HS-5 (cell line): ENCODE measurements at regions not wholly inside any gene's neighbourhood (a gene's known extent, or its start where the extent isn't known, plus 50 kb on each side); places are given as distances from the start of the nearest gene placed in this dataset.
A peak's percentile ranks its signal among the peaks of the same experiment; 100 is the strongest.

ENCODE experiments used
- DNase-seq: peaks from one replicate; pipeline ENCODE4 v3.0.0-alpha.2; 2012; ENCODE audit warnings: low read depth

DNA sequence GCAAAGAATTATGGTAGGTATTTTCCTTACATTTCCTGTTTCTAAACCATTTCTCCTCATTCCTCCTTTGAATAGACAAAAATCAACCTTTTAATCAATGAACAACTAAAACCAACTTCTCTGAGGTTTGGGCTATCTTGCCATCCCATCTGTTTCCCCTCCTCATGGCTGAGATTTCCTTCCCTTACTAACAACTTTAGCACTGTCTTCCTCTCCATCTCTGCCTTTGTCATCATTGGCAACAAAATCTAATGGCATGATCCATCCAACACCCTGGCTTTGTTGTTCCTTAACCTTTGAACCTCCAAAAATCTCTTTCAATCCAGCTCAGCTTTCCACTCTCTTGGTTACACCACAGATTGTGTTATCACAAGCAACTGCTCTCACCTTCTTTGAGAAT is 95.3 kb upstream of the FAM136A start:
- DNase-seq, result no peak

DNA sequence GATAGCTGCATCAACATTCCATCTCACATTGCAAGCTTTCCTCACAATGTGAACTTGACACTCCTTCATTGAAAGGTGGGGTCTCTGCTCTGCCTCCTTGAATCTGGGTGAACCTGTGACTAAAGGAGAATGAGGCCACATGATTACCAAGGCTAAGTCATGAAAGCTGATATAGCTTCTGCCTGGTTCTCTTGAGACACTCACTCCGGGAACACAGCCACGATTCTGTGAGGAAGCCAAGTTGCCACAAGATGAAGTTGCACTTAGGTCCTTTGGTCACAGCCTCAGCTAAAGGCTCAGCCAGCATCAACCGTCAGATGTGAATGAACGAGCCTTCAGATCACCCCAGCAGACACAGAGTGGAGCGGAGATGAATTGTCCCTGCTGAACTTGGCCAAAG is 94.7 kb upstream of the FAM136A start:
- DNase-seq, result no peak

DNA sequence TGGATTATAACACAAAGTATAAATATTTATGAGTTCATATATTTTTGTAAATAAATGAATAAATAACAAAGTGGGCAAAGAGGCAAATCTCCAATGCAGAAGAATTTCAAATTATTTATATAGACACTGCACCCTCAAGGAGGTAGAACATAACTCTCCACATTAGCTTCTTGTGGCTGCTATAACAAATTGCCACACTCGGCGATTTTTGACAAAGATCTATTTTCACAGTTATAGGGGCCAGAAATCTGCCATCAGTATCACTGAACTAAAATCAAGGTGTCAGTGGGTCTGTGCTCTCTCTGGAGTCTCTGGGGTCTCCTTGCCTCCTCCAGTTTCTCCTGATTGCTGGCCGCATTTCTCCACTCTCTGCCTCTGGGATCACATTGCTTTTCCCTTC is 92.0 kb upstream of the FAM136A start:
- no peak for DNase-seq

DNA sequence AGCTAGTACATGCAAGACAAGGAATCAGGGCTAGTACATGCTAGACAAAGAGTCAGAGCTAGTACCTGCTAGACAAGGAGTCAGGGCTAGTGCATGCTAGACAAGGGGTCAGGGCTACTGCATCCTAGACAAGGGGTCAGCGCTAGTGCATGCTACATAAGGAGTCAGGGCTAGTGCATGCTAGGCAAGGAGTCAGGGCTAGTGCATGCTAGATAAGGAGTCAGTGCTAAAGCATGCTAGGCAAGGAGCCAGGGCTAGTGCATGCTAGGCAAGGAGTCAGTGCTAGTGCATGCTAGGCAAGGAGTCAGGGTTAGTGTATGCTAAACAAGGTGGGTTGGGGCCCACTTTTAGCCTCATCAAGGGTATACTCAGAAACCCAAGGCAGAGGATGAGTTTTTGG is 90.1 kb upstream of the FAM136A start:
- DNase-seq, result no peak

DNA sequence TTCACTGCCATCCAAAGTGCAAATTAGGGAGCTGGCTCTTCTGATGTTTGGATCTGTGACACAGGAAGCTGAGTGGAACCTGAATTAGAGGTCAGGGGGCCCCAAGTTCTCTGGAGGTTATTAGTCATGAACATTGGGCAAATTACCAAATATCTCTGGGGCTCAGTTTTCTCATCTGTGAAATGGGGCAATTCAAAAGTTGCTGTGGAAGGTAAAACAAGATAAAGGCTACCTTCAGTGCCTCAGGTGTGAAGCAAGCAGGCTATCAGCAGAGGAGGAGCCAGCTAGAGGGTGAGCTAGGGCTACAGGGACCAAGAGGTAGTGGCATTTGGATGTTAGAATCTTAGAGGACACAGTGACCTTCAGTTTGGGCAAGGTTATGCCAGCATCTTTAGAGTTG is 89.4 kb upstream of the FAM136A start:
- DNase-seq, result no peak

DNA sequence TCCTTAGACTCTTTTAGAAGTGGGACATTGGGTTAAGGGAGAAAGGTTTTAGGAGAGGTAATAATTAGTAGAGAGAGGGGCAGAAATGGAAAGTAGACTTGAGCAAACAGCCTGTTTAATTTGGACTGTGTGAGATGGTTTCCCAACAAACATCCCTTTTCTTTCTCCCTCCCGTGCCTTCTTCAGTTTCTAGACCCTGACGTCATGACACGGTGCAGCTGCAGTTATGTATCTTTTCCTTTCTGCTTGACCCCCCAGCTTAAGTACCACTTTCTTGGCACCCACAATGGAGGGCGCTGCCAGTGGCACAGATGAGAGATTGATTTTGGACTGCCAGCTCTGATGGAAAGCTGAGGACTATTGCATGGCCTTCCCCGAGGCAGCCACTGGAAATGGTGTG is 86.9 kb upstream of the FAM136A start:
- DNase-seq, result no peak

DNA sequence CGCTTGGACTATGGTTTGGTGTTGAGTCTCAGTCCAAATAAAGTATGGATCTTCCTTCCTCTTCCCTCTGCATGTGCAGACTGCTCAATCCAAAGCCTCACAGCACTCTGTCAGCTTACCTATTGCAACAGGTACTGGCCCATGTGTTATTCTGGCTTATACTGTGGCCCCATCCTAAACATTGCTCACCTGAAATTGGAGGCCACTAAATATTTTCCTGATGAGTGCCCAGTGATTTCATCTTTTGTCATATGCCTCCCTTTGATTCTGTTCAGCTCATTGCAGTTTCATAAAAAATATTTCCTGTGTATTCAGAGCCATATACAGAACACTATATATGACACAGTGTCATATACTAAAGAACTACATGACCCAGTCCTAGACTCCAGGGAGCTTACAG is 86.3 kb upstream of the FAM136A start:
- no peak for DNase-seq

DNA sequence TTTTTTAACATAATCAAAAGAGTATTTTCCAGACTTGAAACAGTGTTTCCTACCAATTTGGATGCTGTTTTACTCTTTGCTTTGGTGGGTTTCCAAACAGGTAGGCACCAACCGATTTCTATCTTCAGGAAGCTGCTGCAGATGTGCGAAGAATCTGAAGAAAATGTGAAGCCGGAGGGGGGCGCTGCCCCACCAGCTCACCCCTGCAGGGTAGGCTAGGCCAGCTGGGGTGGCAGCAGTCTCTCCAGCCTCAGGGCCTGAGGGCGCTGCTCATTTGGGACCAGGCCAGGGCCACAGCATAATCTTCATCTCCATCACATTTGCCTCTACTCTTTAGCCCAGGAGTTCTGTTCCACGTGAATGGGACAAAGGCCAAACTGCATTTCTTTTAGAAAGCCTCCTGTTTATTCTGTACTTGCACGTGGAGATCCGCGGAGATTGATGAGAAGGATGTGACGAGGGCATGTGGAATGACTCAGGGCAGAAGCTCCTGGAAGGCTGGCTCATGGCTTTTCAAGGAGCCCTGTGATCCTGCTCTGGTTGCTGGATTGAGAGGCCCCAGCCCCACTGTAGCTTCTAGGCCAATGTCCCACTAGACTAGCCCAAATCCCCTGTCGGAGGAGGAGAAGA is 84.2 kb upstream of the FAM136A start:
- no peak for DNase-seq

DNA sequence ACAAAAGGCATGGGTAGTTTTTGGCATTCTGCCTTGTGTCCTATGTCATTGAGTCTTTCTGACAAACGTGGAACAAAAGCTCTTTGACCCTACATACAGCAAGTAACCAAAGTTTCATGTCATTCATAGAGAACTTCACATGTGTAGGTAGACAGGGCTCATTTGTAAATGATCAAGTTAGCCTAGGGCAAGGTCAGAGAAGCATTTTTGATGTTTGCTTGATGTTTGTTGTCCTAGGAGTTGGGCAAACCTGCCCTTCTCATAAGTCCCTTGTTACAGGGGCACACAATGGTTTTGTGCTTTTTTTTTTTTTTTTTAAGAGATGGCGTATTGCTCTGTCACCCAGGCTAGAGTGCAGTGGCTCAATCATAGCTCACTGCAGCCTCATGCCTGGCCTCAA is 83.3 kb upstream of the FAM136A start:
- DNase-seq, result no peak

DNA sequence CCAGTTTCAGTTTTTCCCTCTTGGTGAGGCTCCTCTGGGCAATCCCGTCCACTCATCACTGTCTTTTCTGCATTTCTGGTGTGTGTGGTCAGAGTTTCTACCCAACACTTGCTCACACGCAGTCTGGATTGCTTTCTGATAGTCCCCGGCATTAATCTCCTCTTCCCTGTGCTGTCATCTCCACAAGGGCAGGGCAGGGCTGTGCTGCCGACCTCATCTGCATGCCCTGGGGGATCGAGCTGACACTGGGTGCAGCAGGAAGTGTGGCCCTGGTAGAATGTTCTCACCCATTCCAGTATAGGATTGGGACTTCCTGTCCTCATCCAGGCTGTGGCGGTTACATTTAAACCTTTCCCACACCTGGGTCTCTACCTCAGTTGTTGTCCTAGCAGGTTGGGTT is 80.0 kb upstream of the FAM136A start:
- DNase-seq, result no peak

DNA sequence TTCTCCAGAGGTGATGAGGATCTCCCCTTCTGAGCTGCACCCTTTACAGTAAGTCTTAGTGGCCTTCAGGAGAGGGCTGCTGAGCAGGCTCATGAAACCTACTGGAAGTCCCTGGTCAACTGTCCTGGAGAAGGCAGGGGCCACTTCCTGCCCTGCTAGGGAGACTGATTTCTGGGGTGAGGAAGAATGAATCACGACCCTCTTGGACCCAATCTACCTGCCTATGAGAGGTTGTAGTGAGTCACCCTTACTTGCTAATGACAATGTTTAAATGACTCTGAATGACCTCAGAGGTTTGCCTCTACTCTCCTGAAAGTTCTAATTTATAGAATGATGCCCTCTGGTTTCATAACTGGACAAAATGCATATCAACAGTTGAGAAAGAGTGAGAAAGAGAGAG is 79.4 kb upstream of the FAM136A start:
- DNase-seq, result no peak

DNA sequence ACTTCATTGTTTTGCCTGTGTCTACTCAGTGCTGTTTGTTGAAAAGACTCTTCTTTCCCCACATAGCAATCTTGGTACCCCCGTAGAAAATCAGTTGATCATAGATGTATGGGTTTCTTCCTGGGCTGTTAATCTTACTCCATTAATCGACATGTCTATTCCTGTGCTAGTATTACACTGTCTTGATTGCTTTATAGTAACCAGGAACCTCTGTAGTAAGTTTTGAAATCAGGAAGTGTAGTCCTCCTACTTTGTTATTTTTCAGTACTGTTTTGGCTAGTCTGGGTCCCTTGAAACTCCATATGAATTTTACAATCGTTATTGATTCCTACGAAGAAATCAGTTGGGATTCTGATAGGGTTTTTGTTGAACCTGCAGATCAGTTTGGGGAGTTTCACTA is 78.8 kb upstream of the FAM136A start:
- no peak for DNase-seq

DNA sequence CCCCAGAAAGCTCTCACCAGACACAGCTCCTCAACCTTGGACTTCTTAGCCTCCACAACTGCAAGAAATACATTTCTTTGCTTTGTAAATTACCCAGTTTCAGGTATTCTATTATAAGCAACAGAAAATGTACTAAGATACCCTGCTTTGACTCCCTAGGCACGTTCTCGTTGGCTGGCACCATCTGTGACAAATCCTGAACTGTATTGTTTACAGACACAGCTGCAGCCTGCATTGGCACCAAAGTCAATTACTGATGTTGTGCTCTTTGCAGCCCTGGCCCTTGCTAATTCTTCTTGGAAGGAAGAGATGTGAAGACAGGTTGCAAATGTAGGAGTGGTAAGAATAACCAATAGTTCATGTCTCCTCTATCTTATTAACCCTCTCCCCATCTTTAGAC is 72.7 kb upstream of the FAM136A start:
- DNase-seq, result no peak

DNA sequence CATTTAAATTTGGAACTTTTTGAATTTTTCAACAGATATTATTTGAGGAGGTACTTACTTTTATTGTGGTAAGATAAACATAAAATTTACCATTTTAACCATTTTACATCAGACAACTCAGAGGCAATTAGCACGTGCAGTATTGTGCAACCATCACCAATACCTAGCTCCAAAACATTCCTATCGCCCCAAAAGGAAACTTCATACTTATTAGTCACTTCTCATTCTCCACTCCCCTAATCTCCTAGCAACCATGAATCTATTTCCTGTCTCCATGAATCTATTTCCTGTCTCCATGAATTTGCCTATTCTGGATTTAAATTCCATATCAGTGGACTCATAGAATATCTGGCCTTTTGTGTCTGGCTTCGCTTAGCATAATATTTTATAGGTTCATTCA is 69.9 kb upstream of the FAM136A start:
- peak; percentile 84 for DNase-seq

DNA sequence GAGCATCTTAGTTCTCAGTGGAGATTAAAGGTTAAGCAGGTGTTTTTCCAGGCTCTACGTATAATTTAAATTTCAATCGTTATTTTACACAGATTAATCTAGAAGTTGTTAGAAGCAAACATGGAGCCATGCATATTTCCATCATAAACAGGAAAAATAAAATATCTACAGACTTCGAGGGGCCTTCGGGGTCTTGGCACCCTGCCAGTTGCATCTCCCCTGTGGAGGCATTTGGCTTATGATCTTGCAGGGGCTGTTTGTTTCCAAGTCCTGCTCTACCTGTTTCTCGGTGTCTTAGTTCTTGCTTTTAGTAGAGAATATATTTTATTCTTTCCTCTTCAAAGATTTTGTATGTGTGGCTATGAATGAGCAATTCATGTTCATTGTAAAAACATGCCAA is 67.2 kb upstream of the FAM136A start:
- no peak for DNase-seq

DNA sequence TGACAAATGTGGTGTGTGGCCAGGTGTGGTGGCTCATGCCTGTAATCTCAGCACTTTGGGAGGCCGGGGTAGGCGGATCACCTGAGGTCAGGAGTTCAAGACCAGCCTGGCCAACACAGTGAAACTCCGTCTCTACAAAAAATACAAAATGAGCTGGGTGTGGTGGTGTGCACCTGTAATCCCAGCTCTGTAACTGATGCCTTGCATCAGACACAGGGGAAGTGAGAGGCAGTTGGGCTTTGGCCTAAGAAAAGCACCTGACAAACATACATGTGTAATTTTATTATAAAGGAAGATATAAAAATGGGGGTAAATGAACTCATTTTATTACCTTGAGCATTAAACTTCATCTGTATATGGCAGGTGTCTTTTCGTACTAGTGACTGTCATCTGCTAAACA is 66.7 kb upstream of the FAM136A start:
- DNase-seq, result no peak

DNA sequence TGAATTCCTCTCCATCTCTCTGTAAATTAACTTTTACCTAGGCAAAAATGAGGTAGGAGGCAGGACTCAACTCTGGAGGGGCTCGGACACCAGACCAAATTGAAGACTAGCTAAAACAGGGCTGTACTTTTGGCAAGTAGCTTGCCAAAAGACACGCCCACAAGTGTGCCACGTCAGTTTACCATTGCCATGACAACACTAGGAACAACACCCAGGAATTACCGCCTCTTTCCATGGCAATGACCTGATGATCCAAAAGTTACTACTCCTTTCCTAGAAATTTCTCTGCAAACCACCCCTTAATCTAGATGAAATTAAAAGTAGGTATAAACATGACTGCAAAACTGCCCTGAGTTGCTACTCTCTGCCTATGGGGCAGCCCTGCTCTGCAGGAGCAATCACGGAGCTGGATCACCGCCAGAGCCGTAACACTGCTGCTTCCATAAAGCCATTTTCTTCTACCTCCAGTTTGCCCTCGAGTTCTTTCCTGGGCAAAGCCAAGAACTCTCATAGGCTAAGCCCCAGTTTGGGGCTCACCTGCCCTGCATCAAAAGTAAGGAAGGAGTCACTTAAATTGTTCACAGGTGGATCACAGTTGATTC is 66.0 kb upstream of the FAM136A start:
- no peak for DNase-seq

DNA sequence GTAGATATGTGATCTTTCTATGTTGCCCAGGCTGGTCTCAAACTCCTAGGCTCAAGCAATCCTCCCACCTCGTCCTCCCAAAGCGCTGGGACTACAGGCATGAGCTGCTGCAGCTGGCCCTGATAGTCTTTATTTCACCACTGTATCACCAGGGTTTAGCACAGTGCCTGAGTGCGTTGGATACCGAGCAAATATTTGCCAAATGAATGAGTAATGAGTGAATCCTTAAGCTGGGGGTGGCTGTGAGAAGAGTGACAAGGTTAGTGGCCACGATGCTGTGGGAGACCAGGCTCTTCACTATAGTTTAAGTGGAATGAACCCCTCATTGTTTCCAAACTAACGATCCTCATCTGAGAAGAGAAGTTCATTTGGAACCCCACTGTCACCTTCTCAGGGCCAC is 60.8 kb upstream of the FAM136A start:
- DNase-seq, result no peak

DNA sequence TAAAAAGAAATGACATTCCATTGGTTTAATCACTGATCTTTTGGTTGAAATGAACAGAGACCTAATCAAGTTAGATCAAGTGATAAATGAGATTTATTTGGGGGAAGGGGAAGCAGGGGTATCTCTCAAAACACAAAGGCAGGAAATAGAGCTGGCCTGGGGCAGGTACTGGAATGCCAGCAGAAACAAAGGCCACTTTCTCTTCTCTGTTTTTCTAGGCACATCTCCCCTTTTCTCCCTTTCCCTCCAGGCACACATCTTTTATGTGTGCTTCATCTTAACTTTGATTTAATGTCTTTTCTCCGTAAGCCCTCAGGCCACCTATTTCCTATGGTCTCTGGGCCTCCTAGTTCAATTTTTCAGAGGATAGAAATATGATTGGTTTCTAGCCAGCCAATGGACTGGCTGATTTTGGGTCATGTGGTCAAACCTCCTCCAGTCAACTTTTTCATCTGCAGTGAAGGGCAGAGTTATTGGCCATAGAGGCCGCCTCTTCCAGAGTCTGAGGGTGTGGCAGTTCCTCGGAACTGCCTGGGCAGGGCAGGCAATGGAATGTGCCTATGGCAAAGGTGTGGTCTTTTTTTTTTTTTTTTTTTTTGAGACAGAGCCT is 58.9 kb upstream of the FAM136A start:
- DNase-seq, result no peak

DNA sequence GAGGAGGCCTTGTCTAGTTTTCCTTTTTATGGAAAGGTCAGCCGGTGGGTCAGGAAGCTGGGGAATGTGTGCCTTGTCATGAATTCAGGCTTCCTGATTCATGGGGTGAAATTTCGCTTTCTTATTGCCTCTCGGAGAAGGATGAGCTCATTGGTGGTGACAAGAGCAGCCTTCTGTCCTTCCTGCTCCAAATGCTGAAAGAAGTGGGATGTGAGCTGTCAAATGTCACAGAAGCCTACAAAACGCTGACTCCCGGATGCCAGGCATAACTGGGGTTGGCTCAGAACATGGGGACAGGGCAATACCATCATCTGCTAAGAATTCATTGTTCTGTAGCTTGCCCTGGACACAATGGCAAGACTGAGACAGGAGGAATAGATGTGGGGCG is 55.8 kb upstream of the FAM136A start:
- peak; percentile 28 for DNase-seq

DNA sequence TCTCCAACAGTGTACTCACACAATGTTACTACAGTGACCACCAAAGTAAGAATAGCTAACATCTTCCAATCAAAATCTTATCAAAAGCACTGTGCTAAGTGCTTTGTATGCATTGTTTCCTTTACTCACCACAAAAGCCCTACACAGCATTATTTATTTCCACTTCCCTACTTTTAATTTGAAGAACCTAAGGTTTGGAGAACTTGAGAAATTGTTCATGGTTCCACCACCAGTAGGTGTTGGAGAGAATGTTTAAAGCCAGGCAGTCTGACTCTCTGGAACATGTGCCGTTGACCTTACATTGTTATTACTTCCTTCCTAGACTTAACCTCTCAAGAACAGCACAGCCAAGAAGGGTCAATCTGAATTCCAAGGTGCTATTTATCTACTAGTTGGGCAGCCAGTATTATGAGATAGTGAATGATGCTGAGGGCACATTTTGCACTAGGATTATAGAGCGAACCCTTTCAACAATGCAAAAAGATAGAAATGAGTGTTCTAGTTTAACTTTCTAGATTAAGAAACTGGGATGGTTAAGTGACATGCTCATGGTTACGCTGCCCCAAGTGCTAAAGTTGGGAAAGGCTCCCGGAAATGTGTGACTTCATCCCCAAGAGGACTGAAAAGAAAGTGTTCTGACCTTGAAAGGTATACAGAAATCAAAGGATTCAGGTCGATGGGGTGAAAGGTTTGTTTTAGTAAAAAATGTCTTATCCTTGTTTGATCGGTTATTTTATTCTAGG is 55.2 kb upstream of the FAM136A start:
- no peak for DNase-seq

DNA sequence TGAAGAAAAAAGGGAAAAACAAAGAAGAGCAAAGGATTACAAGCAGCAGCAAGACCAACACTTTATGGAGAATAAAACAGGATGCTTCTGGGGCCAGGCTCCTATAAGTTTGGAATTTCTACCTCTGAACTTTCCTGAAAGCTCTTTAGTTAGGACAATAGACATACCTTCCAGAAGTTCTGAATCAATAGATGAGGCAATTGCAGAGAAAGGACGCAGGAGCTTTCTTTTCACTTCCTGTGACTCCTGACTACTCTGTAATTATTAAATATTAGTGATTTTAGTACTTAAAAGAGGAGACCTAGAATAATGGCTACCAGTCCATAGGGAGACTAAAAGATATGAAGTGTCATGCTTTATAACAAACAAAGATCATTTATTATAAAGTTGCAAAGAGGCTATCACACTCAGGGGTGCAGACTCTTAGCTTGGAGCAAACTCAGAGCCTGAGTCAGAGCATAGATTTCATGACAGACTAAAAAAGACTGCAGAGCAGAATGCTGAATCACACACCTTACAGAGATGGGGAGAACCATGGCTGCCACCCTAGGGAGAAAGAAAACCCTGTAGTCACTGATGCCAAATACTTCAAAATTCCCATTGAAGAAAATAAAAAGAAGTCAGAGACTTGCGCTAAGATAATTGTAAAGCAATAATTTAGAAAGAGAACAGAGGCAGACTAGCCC is 52.5 kb upstream of the FAM136A start:
- DNase-seq, result no peak
